Stimulated activated naive CD8-positive, alpha-beta T cell treated with anti-CD3 and anti-CD28 coated beads, Interleukin-15, amount 100 ng/mL, for 72 hours (primary cell): ENCODE measurements at regions not wholly inside any gene's neighbourhood (a gene's known extent, or its start where the extent isn't known, plus 50 kb on each side); places are given as distances from the start of the nearest gene placed in this dataset.

Experiments
- ATAC-seq: fragments of 150-1000 bp; cut with Tn5 transposase; 2 replicates; pipeline ENCODE4 v1.10.0; 2021; ENCODE audit warnings: mild to moderate bottlenecking, moderate library complexity
- DNase-seq, 2 donors: peaks; one replicate each; pipeline ENCODE4 v3.0.0; 2021 to 2022
- H3K27ac Mint-ChIP-seq, 2 donors: one replicate each; pipeline ENCODE4 v1.8.0; 2022; ENCODE audit warnings: mild to moderate bottlenecking in 2 of 2, mixed read lengths in 2 of 2, moderate library complexity in 2 of 2
- H3K27me3 Mint-ChIP-seq: one replicate; pipeline ENCODE4 v1.8.0; 2022; ENCODE audit warnings: mixed read lengths
- H3K4me1 Mint-ChIP-seq: one replicate; pipeline ENCODE4 v1.8.0; 2022; ENCODE audit warnings: mild to moderate bottlenecking, mixed read lengths
- H3K4me3 Mint-ChIP-seq, 2 donors: one replicate each; pipeline ENCODE4 v1.8.0; 2022; ENCODE audit warnings: mild to moderate bottlenecking in 2 of 2, mixed read lengths in 2 of 2, moderate library complexity in 1 of 2
- H3K9me3 Mint-ChIP-seq, 2 donors: one replicate each; pipeline ENCODE4 v1.8.0; 2022; ENCODE audit warnings: mixed read lengths in 2 of 2

DNA sequence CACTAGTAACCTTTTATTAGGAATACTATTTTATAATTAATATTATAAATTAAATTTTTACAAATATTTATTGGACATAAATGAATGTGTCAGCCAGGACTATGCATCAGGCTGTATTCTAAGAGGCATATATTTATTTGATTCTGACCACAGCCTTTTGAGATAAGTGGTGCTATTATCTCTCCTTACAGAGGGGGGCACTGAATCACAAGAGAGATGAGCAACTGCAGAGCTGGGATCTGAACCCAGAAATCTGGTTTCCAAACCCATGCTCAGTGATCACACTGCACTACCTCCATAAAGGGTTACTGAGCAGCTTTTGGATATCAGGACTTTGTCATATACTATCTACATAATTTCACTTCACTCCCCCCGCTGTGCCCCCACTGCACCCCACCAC is 322.0 kb downstream of the TMA16 start:
- DNase-seq (no peak), ATAC-seq (no peak)
- Mint-ChIP-seq H3K4me1 (no peaks in the 10 kb centered on the region), H3K27ac (no peak overlapping the region), H3K9me3 (no peaks in the 10 kb centered on the region), H3K27me3 (no peaks in the 10 kb centered on the region), H3K4me3 (no peak overlapping the region)

DNA sequence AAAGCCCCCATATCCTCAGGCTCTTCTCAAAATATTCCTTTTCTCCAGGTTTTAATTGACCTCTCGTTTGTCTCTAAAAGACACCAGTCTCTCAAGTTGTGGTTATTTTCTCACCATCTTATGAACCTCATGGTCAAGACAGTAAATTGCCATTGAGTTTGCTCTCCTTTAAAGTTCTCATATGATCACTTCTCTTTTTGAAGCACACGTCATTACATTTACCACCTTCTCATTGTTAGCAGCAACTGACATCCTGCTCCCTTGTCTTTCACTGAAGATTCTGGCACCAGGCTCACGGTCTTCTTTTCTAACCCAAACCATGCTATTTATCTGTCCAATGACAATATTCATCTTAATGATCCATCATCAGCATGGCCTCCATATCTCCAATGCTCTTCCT is 324.2 kb downstream of the TMA16 start:
- H3K27me3 Mint-ChIP-seq: no peaks in the 10 kb centered on the region
- DNase-seq (no peak), ATAC-seq (no peak)
- H3K27ac Mint-ChIP-seq: no peak overlapping the region
- H3K4me1 Mint-ChIP-seq: no peaks in the 10 kb centered on the region
- no peak overlapping the region for H3K4me3 Mint-ChIP-seq
- H3K9me3 Mint-ChIP-seq: no peaks in the 10 kb centered on the region

- Mint-ChIP-seq H3K9me3 (no peaks in the 10 kb centered on the region), H3K27ac (no peak overlapping the region), H3K27me3 (no peaks in the 10 kb centered on the region), H3K4me1 (no peaks in the 10 kb centered on the region), H3K4me3 (no peak overlapping the region)
- ATAC-seq (no peak), DNase-seq (no peak)
Observed at GRCh38 chr4:163833669-163834068, 339.2 kb downstream of the TMA16 start.

DNA sequence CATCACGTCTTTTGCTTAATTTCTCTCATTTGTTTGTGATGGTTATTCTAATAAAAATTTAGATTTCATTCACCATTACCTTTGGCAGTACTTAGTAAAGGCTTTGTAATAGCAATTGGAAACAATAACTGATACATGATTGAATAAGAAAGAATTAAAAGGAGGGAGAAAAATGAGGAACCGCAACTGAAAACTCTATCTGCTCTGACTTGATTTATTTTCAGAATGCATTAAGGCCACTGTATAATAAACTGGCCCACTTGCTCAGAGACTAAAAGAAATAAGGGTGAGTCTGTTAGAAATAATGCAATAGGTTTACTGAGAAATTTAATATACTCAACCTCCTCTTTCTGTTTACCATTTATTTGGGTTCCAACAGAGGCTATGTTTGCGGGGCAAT is 351.5 kb downstream of the TMA16 start:
- H3K9me3 Mint-ChIP-seq: no peaks in the 10 kb centered on the region
- no peak overlapping the region for H3K4me3 Mint-ChIP-seq
- ATAC-seq (no peak), DNase-seq (no peak)
- H3K27me3 Mint-ChIP-seq: no peaks in the 10 kb centered on the region
- no peak overlapping the region for H3K27ac Mint-ChIP-seq
- H3K4me1 Mint-ChIP-seq: no peaks in the 10 kb centered on the region

DNA sequence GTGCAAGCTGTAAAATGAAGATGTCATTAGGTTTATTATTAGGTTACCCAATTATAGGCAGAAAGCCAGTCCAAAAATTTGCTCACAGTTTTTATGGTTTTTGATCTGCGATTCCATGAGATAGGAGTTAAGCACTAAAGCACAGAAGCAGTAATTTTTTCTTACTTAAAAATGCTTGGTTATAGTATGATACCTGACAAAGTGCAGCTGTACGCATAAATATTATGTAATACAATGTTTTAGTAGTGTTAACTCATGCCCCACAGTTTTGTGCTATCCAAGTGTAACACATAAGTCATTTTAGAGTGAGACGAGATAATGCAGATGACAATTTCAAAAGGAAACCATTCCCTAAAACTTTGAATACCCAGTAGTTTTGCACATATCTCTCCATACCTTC is 357.8 kb downstream of the TMA16 start:
- H3K4me1 Mint-ChIP-seq: no peaks in the 10 kb centered on the region
- H3K27me3 Mint-ChIP-seq: no peaks in the 10 kb centered on the region
- no peak overlapping the region for H3K4me3 Mint-ChIP-seq
- ATAC-seq (no peak), DNase-seq (no peak)
- no peaks in the 10 kb centered on the region for H3K9me3 Mint-ChIP-seq
- H3K27ac Mint-ChIP-seq: no peak overlapping the region

DNA sequence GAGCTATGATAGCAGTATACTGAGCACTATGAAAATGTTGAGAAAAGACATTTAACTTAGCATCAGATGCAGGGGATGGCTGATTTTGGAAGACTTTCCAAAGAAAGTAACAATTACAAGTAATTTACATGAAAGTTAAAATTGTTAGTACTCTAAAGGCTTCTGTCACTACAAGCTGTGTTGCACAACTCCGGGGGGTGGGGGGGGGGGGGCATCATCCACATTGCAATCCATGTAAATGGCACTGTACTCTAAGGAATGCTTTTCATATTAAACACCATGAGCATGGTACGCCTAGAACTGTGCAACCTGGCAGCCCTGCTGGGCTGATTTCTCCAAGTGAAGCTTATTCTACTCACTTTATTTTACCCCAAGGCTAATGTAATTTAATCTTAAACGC is 363.4 kb downstream of the TMA16 start:
- Mint-ChIP-seq H3K27ac (no peak overlapping the region), H3K4me1 (no peaks in the 10 kb centered on the region), H3K9me3 (no peaks in the 10 kb centered on the region), H3K4me3 (no peak overlapping the region), H3K27me3 (no peaks in the 10 kb centered on the region)
- ATAC-seq (no peak), DNase-seq (no peak)

DNA sequence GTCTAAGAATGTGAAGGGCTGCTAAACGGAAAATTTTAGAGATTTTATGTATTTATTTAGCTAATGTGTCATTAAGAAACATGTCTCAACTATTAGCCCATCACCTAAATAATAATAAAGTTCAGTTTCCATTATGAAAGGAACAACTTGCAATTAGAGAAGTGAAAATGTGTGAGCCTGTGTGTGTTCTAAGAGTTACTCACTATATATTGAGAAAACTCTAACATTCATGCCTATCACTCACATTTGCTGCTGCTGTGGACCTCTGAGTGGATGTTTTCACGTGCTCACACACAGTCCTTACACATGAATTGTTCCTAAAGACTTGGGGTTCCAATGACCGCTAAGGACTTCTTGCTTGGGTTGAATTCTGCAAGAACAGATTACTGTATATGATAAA is 364.0 kb downstream of the TMA16 start:
- Mint-ChIP-seq H3K4me1 (no peaks in the 10 kb centered on the region), H3K27me3 (no peaks in the 10 kb centered on the region), H3K9me3 (no peaks in the 10 kb centered on the region), H3K27ac (no peak overlapping the region), H3K4me3 (no peak overlapping the region)
- DNase-seq (no peak), ATAC-seq (no peak)

- ATAC-seq (no peak), DNase-seq (no peak)
- Mint-ChIP-seq H3K27ac (no peak overlapping the region), H3K27me3 (no peaks in the 10 kb centered on the region), H3K9me3 (no peaks in the 10 kb centered on the region), H3K4me1 (no peaks in the 10 kb centered on the region), H3K4me3 (no peak overlapping the region)
Observed at GRCh38 chr4:163863082-163863481, 368.6 kb downstream of the TMA16 start.

DNA sequence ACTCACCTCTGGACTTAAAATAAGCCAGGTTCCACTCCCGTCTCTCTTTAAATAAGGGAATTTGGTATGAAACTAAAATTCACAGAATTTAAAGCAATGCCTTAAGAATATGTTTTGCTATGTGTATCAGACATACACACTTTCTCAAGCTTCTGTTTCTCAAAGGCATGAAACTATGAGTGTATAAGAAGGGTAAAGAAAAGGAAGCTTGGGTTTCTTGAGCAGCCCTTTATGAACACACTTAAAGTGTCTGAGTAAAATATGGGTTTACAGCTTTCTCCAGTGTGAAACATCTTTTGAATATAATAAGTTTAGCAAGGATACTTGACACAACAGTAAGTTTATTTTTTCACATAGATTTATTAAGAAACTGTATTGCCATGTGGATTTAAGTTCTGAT is 370.5 kb downstream of the TMA16 start:
- no peaks in the 10 kb centered on the region for H3K4me1 Mint-ChIP-seq
- no peak overlapping the region for H3K27ac Mint-ChIP-seq
- ATAC-seq (no peak), DNase-seq (no peak)
- H3K9me3 Mint-ChIP-seq: no peaks in the 10 kb centered on the region
- no peak overlapping the region for H3K4me3 Mint-ChIP-seq
- H3K27me3 Mint-ChIP-seq: no peaks in the 10 kb centered on the region

DNA sequence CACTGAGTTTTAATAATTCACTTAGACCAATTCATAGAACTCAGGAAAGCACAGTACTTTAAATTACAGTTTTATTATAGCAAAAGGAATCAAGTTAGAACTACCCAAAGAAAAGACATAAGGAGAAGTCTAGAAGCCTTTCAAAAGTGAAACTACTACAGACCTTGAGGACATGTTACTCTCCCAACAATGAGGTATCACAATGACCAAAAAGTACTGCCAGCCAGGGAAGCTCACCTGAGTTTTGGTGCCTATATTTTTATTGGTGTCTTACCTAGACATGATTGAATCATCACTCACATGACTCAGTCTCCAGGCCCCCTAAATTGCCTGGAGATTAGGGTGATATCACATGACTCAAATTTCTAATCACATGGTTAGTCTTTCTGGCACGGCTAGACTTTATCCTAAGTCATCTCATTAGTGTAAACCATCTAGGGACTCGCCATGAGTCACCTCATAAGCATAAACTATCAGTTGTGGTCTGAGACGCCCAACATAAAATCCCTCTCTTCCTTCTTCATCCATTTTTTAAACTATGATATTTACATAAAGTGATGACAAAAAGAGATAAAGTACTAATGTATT is 372.3 kb downstream of the TMA16 start:
- H3K27me3 Mint-ChIP-seq: no peaks in the 10 kb centered on the region
- no peaks in the 10 kb centered on the region for H3K9me3 Mint-ChIP-seq
- no peak overlapping the region for H3K4me3 Mint-ChIP-seq
- no peak overlapping the region for H3K27ac Mint-ChIP-seq
- ATAC-seq (peak; percentile 80), DNase-seq (no peak)
- no peaks in the 10 kb centered on the region for H3K4me1 Mint-ChIP-seq

- Mint-ChIP-seq H3K27me3 (no peaks in the 10 kb centered on the region), H3K4me1 (no peaks in the 10 kb centered on the region), H3K9me3 (no peaks in the 10 kb centered on the region), H3K4me3 (no peak overlapping the region), H3K27ac (no peak overlapping the region)
- no peak for ATAC-seq
- no peak for DNase-seq
Observed at GRCh38 chr4:163868445-163868844, 374.0 kb downstream of the TMA16 start.

GRCh38 chr4:163871078-163871477 is 376.6 kb downstream of the TMA16 start:
- Mint-ChIP-seq H3K4me3 (no peak overlapping the region), H3K9me3 (no peaks in the 10 kb centered on the region), H3K27ac (no peak overlapping the region), H3K27me3 (no peaks in the 10 kb centered on the region), H3K4me1 (no peaks in the 10 kb centered on the region)
- no peak for DNase-seq
- ATAC-seq: no peak

DNA sequence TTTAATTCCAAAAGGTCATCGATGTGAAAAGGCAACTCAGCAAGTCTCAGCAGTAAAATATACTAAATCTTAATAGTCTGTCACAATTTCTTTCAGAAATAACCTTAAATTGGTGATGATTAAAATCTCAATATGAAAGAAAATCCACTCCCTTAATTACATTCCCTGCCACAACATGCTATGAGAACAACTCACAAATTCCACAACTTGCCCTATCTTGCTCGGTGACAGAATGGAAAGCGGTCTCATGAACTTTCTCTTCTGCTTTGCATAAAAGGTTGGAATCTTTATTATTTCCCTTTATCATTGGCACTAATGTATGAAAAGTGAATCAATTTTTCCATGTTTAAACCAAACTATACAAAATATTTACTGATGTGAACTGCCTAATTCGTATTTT is 380.8 kb downstream of the TMA16 start:
- no peak overlapping the region for H3K27ac Mint-ChIP-seq
- ATAC-seq: no peak
- H3K4me3 Mint-ChIP-seq: no peak overlapping the region

GRCh38 chr4:163878336-163879121 is 384.0 kb downstream of the TMA16 start:
- Mint-ChIP-seq H3K27ac (no peak overlapping the region), H3K9me3 (no peaks in the 10 kb centered on the region), H3K4me3 (no peak overlapping the region), H3K27me3 (no peaks in the 10 kb centered on the region), H3K4me1 (no peaks in the 10 kb centered on the region)
- DNase-seq: no peak
- ATAC-seq: no peak

More for the DNA sequence above, 380.8 kb downstream of the TMA16 start:
- H3K9me3 Mint-ChIP-seq: no peaks in the 10 kb centered on the region
- no peaks in the 10 kb centered on the region for H3K4me1 Mint-ChIP-seq
- DNase-seq: no peak
- no peaks in the 10 kb centered on the region for H3K27me3 Mint-ChIP-seq

GRCh38 chr4:163892417-163892816 is 397.9 kb downstream of the TMA16 start:
- peaks cover 7% of the 10 kb centered on the region for H3K4me1 Mint-ChIP-seq
- H3K27ac Mint-ChIP-seq: no peak overlapping the region
- H3K27me3 Mint-ChIP-seq: no peaks in the 10 kb centered on the region
- peaks cover 4 to 7% of the 10 kb centered on the region in 2 donors for H3K9me3 Mint-ChIP-seq
- ATAC-seq: no peak
- no peak for DNase-seq
- no peak overlapping the region for H3K4me3 Mint-ChIP-seq

- Mint-ChIP-seq H3K27me3 (no peaks in the 10 kb centered on the region), H3K4me1 (peaks cover 7% of the 10 kb centered on the region), H3K4me3 (no peak overlapping the region), H3K9me3 (peaks cover 6 to 8% of the 10 kb centered on the region in 2 donors), H3K27ac (peak overlapping the region in 1 of 2 donors; percentile 44)
- ATAC-seq: peak; percentile 87
- peak in 1 of 2 donors; percentile 12 for DNase-seq
Observed at GRCh38 chr4:163895378-163896005, 401.0 kb downstream of the TMA16 start.
